GM21737 (cell line): ENCODE measurements at regions not wholly inside any gene's neighbourhood (a gene's known extent, or its start where the extent isn't known, plus 50 kb on each side); places are given as distances from the start of the nearest gene placed in this dataset.

Experiments used
- ATAC-seq: cut with Tn5 transposase; IDR thresholded peaks from one replicate; pipeline ENCODE4 v1.9.1; 2021; ENCODE audit warnings: mild to moderate bottlenecking, moderate library complexity; ENCODE audit not compliant: unreplicated experiment

GRCh38 chr1:234750922-234751627, 141.1 kb upstream of the IRF2BP2 start:
- ATAC-seq = no peak

GRCh38 chr1:234748713-234749112, 138.7 kb upstream of the IRF2BP2 start:
- ATAC-seq = no peak

- no peak for ATAC-seq
These were observed 138.1 kb upstream of the IRF2BP2 start for GRCh38 chr1:234748066-234748465.

- no peak for ATAC-seq
These were observed 136.8 kb upstream of the IRF2BP2 start for GRCh38 chr1:234746798-234747196.

GRCh38 chr1:234745844-234746797, 136.1 kb upstream of the IRF2BP2 start:
- ATAC-seq = no peak

- no peak for ATAC-seq
These were observed 135.3 kb upstream of the IRF2BP2 start for GRCh38 chr1:234745276-234745675.

- ATAC-seq = no peak
These were observed 134.0 kb upstream of the IRF2BP2 start for GRCh38 chr1:234743791-234744611.

GRCh38 chr1:234742622-234743021, 132.6 kb upstream of the IRF2BP2 start:
- ATAC-seq = no peak

- no peak for ATAC-seq
These were observed 128.0 kb upstream of the IRF2BP2 start for GRCh38 chr1:234737967-234738314.

GRCh38 chr1:234735916-234736315, 125.9 kb upstream of the IRF2BP2 start:
- ATAC-seq = no peak

- ATAC-seq = no peak
These were observed 125.5 kb upstream of the IRF2BP2 start for GRCh38 chr1:234735476-234735875.

GRCh38 chr1:234734869-234735268, 124.9 kb upstream of the IRF2BP2 start:
- no peak for ATAC-seq

GRCh38 chr1:234734412-234734835, 124.4 kb upstream of the IRF2BP2 start:
- no peak for ATAC-seq

GRCh38 chr1:234733427-234733826, 123.4 kb upstream of the IRF2BP2 start:
- no peak for ATAC-seq

- ATAC-seq = no peak
These were observed 122.9 kb upstream of the IRF2BP2 start for GRCh38 chr1:234732671-234733390.

GRCh38 chr1:234732260-234732659, 122.3 kb upstream of the IRF2BP2 start:
- no peak for ATAC-seq

GRCh38 chr1:234731569-234732085, 121.6 kb upstream of the IRF2BP2 start:
- ATAC-seq = peak; percentile 18

- ATAC-seq = peak; percentile 39
These were observed 121.0 kb upstream of the IRF2BP2 start for GRCh38 chr1:234730770-234731568.

- ATAC-seq = peak; percentile 5
These were observed 120.4 kb upstream of the IRF2BP2 start for GRCh38 chr1:234730475-234730769.
